Ascending aorta (tissue), 2 donors: ENCODE measurements at regions not wholly inside any gene's neighbourhood (a gene's known extent, or its start where the extent isn't known, plus 50 kb on each side); places are given as distances from the start of the nearest gene placed in this dataset.

ENCODE experiments used
- DNase-seq, 2 donors: peaks; one replicate each; pipeline ENCODE4 v3.0.0-alpha.2; 2019; ENCODE audit warnings: low spot score in 2 of 2
- H3K27ac ChIP-seq, 2 donors: fragments of 200-600 bp; sonication (generic); one replicate each; pipeline ENCODE4 v1.5.1; 2016 to 2017; ENCODE audit warnings: mild to moderate bottlenecking in 1 of 2
- H3K27me3 ChIP-seq: fragments of 200-600 bp; sonication (generic); one replicate; pipeline ENCODE4 v1.5.1; 2017
- H3K36me3 ChIP-seq, 2 donors: fragments of 200-600 bp; sonication (generic); one replicate each; pipeline ENCODE4 v1.5.1; 2016
- H3K4me1 ChIP-seq, 2 donors: fragments of 200-600 bp; sonication (generic); one replicate each; pipeline ENCODE4 v1.5.1; 2016 to 2017; ENCODE audit warnings: mild to moderate bottlenecking in 1 of 2
- H3K4me3 ChIP-seq, 2 donors: fragments of 200-600 bp; sonication (generic); one replicate each; pipeline ENCODE4 v1.5.1; 2016 to 2017; ENCODE audit warnings: mild to moderate bottlenecking in 1 of 2
- H3K9me3 ChIP-seq, 2 donors: fragments of 200-600 bp; sonication (generic); one replicate each; pipeline ENCODE4 v1.5.1; 2016
- CTCF ChIP-seq, 3 experiments: fragments of 200-600 bp in 2 of 3; fragments of 450-650 bp in 1 of 3; sonication (generic) in 2 of 3; IDR thresholded peaks; one replicate each; pipeline ENCODE4 v1.5.1; 2016 to 2019; ENCODE audit warnings: antibody characterized with exemption in 3 of 3, mild to moderate bottlenecking in 1 of 3, moderate library complexity in 1 of 3
- intact Hi-C: fragments of 100-400 bp; cut with DNase I; formaldehyde crosslinking; loops from one replicate; pipeline ENCODE4 v1.15.1; 2023

GRCh38 chr4:148893095-148893494 is 450.9 kb upstream of the NR3C2 start:
- H3K27me3 ChIP-seq, result no peaks in the 10 kb centered on the region
- no peaks in the 10 kb centered on the region for H3K36me3 ChIP-seq
- no peak overlapping the region for H3K4me3 ChIP-seq
- H3K4me1 ChIP-seq, result no peaks in the 10 kb centered on the region
- no peak for DNase-seq
- peaks cover 0 to under 1% of the 10 kb centered on the region in 2 donors for H3K9me3 ChIP-seq
- no peak for TF ChIP-seq CTCF (IDR thresholded peaks at IDR 0.05)
- H3K27ac ChIP-seq, result no peak overlapping the region
- intact Hi-C loops, result no loop called here

- Histone ChIP-seq H3K27me3 (no peaks in the 10 kb centered on the region), H3K36me3 (no peaks in the 10 kb centered on the region), H3K4me3 (no peak overlapping the region), H3K27ac (no peak overlapping the region), H3K4me1 (no peaks in the 10 kb centered on the region), H3K9me3 (no peaks in the 10 kb centered on the region)
- no peak for TF ChIP-seq CTCF (IDR thresholded peaks at IDR 0.05)
- intact Hi-C loops, result no loop called here
- no peak for DNase-seq
Observed at GRCh38 chr4:148883891-148884290, 441.7 kb upstream of the NR3C2 start.

- intact Hi-C loops, result no loop called here
- Histone ChIP-seq H3K36me3 (no peaks in the 10 kb centered on the region), H3K27me3 (no peaks in the 10 kb centered on the region), H3K4me3 (no peak overlapping the region), H3K4me1 (no peaks in the 10 kb centered on the region), H3K9me3 (no peaks in the 10 kb centered on the region), H3K27ac (no peak overlapping the region)
- DNase-seq, result no peak
- TF ChIP-seq CTCF (IDR thresholded peaks at IDR 0.05), result no peak
Observed at GRCh38 chr4:148883435-148883834, 441.2 kb upstream of the NR3C2 start.

GRCh38 chr4:148881860-148882643 is 439.8 kb upstream of the NR3C2 start:
- intact Hi-C loops, result no loop called here
- Histone ChIP-seq H3K4me3 (no peak overlapping the region), H3K27ac (no peak overlapping the region), H3K9me3 (no peaks in the 10 kb centered on the region), H3K27me3 (no peaks in the 10 kb centered on the region), H3K36me3 (no peaks in the 10 kb centered on the region), H3K4me1 (no peaks in the 10 kb centered on the region)
- no peak for DNase-seq
- TF ChIP-seq CTCF (IDR thresholded peaks at IDR 0.05), result no peak

- no peaks in the 10 kb centered on the region for H3K27me3 ChIP-seq
- no peak for TF ChIP-seq CTCF (IDR thresholded peaks at IDR 0.05)
- no peak for DNase-seq
- H3K36me3 ChIP-seq, result no peaks in the 10 kb centered on the region
- H3K27ac ChIP-seq, result no peak overlapping the region
- H3K4me3 ChIP-seq, result no peak overlapping the region
- no peaks in the 10 kb centered on the region for H3K9me3 ChIP-seq
- intact Hi-C loops, result no loop called here
- no peaks in the 10 kb centered on the region for H3K4me1 ChIP-seq
Observed at GRCh38 chr4:148874331-148874730, 432.1 kb upstream of the NR3C2 start.
